AG09319 (cell line): ENCODE measurements at regions not wholly inside any gene's neighbourhood (a gene's known extent, or its start where the extent isn't known, plus 50 kb on each side); places are given as distances from the start of the nearest gene placed in this dataset.

ENCODE experiments used
- DNase-seq: peaks from one replicate; pipeline ENCODE4 v3.0.0-alpha.2; 2010; ENCODE audit warnings: low read depth; ENCODE audit errors: extremely low read depth
- CTCF ChIP-seq: IDR thresholded peaks from 2 replicates; pipeline ENCODE4 v1.5.1; 2011; ENCODE audit warnings: low read depth, mild to moderate bottlenecking, inconsistent platforms, low read length, moderate library complexity

GRCh38 chr6:4377603-4378002, 242.2 kb upstream of the ECI2 start:
- no peak for TF ChIP-seq CTCF
- no peak for DNase-seq

- DNase-seq = no peak
- TF ChIP-seq CTCF = no peak
Observed at GRCh38 chr6:4374216-4374615, 238.8 kb upstream of the ECI2 start.

GRCh38 chr6:4372866-4373265, 237.5 kb upstream of the ECI2 start:
- no peak for DNase-seq
- no peak for TF ChIP-seq CTCF

- no peak for DNase-seq
Observed at GRCh38 chr6:4371207-4371921, 236.0 kb upstream of the ECI2 start.

GRCh38 chr6:4370066-4370465, 234.7 kb upstream of the ECI2 start:
- peak; percentile 44 for DNase-seq
- no peak for TF ChIP-seq CTCF

More at GRCh38 chr6:4371207-4371921, 236.0 kb upstream of the ECI2 start:
- no peak for TF ChIP-seq CTCF

- no peak for TF ChIP-seq CTCF
- no peak for DNase-seq
Observed at GRCh38 chr6:4369616-4370015, 234.2 kb upstream of the ECI2 start.

GRCh38 chr6:4368649-4369048, 233.3 kb upstream of the ECI2 start:
- DNase-seq = no peak

More at GRCh38 chr6:4368649-4369048, 233.3 kb upstream of the ECI2 start:
- TF ChIP-seq CTCF = no peak
